Stomach (tissue), 8 donors: ENCODE measurements at regions not wholly inside any gene's neighbourhood (a gene's known extent, or its start where the extent isn't known, plus 50 kb on each side); places are given as distances from the start of the nearest gene placed in this dataset.

ENCODE experiments used
- DNase-seq, 2 donors: peaks; one replicate each; pipeline versions ENCODE4 v3.0.0 to v3.0.0-alpha.2; 2013 to 2019
- H3K27ac ChIP-seq, 5 donors: fragments of 200-600 bp in 4 of 5; sonication (generic) in 4 of 5; one replicate each; pipeline ENCODE4 v1.5.1; 2013 to 2019; ENCODE audit warnings: mild to moderate bottlenecking in 1 of 5, moderate library complexity in 1 of 5
- H3K27me3 ChIP-seq, 3 donors: fragments of 200-600 bp; sonication (generic); one replicate each; pipeline ENCODE4 v1.5.1; 2017 to 2019; ENCODE audit warnings: mixed run types in 1 of 3
- H3K36me3 ChIP-seq, 4 donors: fragments of 200-600 bp; sonication (generic); 1 replicate in 3 of 4; 2 replicates in 1 of 4; pipeline ENCODE4 v1.5.1; 2016 to 2019
- H3K4me1 ChIP-seq, 4 donors: fragments of 200-600 bp; sonication (generic); one replicate each; pipeline ENCODE4 v1.5.1; 2016 to 2019
- H3K4me3 ChIP-seq, 4 donors: fragments of 200-600 bp; sonication (generic) in 3 of 4; one replicate each; pipeline ENCODE4 v1.5.1; 2016 to 2019; ENCODE audit warnings: mild to moderate bottlenecking in 1 of 4
- H3K9me3 ChIP-seq, 4 donors: fragments of 200-600 bp; sonication (generic); one replicate each; pipeline ENCODE4 v1.5.1; 2016 to 2019
- CTCF ChIP-seq, 7 experiments: fragments of 450-650 bp in 4 of 7; fragments of 200-600 bp in 3 of 7; sonication (generic) in 3 of 7; IDR thresholded peaks; one replicate each; pipeline ENCODE4 v1.5.1; 2016 to 2019; ENCODE audit warnings: antibody characterized with exemption in 7 of 7, control low read depth in 2 of 7, mild to moderate bottlenecking in 1 of 7
- EP300 ChIP-seq: sonication (generic); formaldehyde crosslinking; IDR thresholded peaks from one replicate; pipeline ENCODE4 v1.6.1; 2017; ENCODE audit warnings: antibody characterized with exemption
- POLR2A ChIP-seq, 4 donors: fragments of 450-650 bp; IDR thresholded peaks; one replicate each; pipeline ENCODE4 v1.6.1; 2016; ENCODE audit warnings: antibody characterized with exemption in 4 of 4, control low read depth in 2 of 4, mild to moderate bottlenecking in 1 of 4, moderate library complexity in 1 of 4
- POLR2AphosphoS5 ChIP-seq, 3 donors: sonication (generic); formaldehyde crosslinking; IDR thresholded peaks; one replicate each; pipeline ENCODE4 v1.6.1; 2016; ENCODE audit warnings: antibody characterized with exemption in 3 of 3
- WGBS, 5 donors: extraction: QIAGEN DNeasy Blood & Tissue Kit in 3 of 5; methylation state at CpG; one replicate each; pipeline versions ENCODE4 v1.1.5 to v1.1.7; 2013 to 2018; 5-methylcytosine and 5-hydroxymethylcytosine counted together
- intact Hi-C: fragments of 100-400 bp; cut with DNase I; formaldehyde crosslinking; loops from one replicate; pipeline ENCODE4 v1.15.1; 2023; ENCODE audit warnings: low total_unique reads
- donor health status: healthy with polysubstance abuse.
- donor health status: Bipolar disorder and iron deficiency.
- donor health status: healthy.

- DNase-seq = no peak
- Histone ChIP-seq H3K4me1 (no peaks in the 10 kb centered on the region), H3K36me3 (no peaks in the 10 kb centered on the region), H3K9me3 (no peaks in the 10 kb centered on the region), H3K27ac (no peak overlapping the region), H3K4me3 (no peak overlapping the region), H3K27me3 (peaks cover 0 to 55% (median 4%) of the 10 kb centered on the region in 3 donors)
- intact Hi-C loops = no loop called here
- TF ChIP-seq CTCF (IDR thresholded peaks at IDR 0.05) (no peak), POLR2A (IDR thresholded peaks at IDR 0.05) (no peak), POLR2AphosphoS5 (IDR thresholded peaks at IDR 0.05) (no peak), EP300 (no peak)
- 81 to 90% (median 84%) methylated on average over 10 of the region's 10 CpGs for WGBS, 5 donors
These were observed 291.8 kb upstream of the IRX4 start for GRCh38 chr5:2174538-2174937.

DNA sequence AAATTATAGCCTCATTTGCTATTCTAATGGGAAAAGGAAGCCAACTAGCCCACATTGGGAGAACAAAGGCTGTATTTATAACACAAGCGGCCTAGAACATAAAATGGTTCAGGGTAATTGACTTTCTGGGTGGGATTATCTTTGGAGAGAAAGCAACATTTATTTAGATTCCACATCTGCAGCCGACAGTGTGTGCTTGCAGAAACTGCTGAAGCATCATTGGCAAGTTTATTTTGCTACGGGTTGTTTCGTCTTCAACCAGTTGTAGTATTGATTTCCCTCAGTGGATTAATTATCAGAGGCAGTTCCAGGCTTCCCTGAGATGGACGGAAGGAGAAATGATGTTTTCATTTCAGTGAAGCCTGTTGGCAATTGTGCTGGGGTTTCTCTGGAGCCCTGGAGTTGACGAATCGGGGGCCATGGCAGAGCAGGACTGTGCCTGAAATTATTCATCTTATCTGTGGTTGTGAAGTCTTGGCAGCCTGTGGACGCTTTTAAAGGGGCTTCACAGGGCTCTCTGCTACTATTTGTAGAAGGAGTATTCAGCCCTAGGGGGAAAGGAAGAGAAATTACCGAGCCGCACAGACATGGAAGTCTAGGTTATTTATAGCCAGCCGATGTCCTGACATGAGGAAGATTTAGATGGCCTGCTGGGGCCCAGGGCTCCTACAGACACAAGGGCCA lies 290.6 kb upstream of the IRX4 start:
- Histone ChIP-seq H3K9me3 (no peaks in the 10 kb centered on the region), H3K27ac (no peak overlapping the region), H3K4me3 (no peak overlapping the region), H3K4me1 (no peaks in the 10 kb centered on the region), H3K27me3 (peaks cover 0 to 67% (median 4%) of the 10 kb centered on the region in 3 donors), H3K36me3 (no peaks in the 10 kb centered on the region)
- TF ChIP-seq POLR2A (IDR thresholded peaks at IDR 0.05) (no peak), CTCF (IDR thresholded peaks at IDR 0.05) (no peak), EP300 (no peak), POLR2AphosphoS5 (IDR thresholded peaks at IDR 0.05) (no peak)
- intact Hi-C loops = no loop called here
- 32 to 53% (median 43%) methylated on average over 11 of the region's 11 CpGs for WGBS, 5 donors
- peak in 1 of 2 donors; percentile 34 for DNase-seq

GRCh38 chr5:2172471-2172870 lies 289.7 kb upstream of the IRX4 start:
- TF ChIP-seq EP300 = no peak
- TF ChIP-seq POLR2A (IDR thresholded peaks at IDR 0.05) = no peak
- no peak for TF ChIP-seq POLR2AphosphoS5 (IDR thresholded peaks at IDR 0.05)
- TF ChIP-seq CTCF (IDR thresholded peaks at IDR 0.05) = no peak
- Histone ChIP-seq H3K36me3 (no peaks in the 10 kb centered on the region), H3K27me3 (peaks cover 0 to 72% (median 4%) of the 10 kb centered on the region in 3 donors), H3K9me3 (no peaks in the 10 kb centered on the region), H3K4me1 (no peaks in the 10 kb centered on the region), H3K4me3 (no peak overlapping the region), H3K27ac (no peak overlapping the region)
- 35 to 69% (median 65%) methylated on average over 1 to 5 of the region's 5 CpGs for WGBS, 5 donors
- intact Hi-C loops = no loop called here
- no peak for DNase-seq

DNA sequence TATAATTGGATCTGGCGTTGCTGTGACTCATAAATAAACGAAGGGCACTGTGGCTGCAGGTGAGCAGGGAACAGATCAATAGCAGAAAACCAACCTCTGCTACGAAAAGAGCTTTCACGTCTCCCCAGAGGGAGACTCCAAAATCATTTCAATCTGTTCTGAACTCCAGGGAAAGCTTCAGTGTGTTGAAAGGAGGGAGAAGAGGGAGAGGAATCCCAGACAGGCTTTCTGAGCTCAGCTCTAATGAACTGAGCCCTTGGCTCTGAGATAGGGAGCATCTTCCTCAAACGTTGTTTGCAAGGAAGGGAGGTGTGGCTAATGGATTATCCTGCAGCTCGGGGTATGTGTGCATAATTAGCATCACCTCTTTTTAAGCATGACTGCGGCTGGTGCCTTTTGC lies 288.0 kb upstream of the IRX4 start:
- no peak for DNase-seq
- peaks cover 0 to 77% (median 4%) of the 10 kb centered on the region in 3 donors for H3K27me3 ChIP-seq
- no peaks in the 10 kb centered on the region for H3K4me1 ChIP-seq

More for the DNA sequence above, 288.0 kb upstream of the IRX4 start:
- no peaks in the 10 kb centered on the region for H3K9me3 ChIP-seq
- H3K36me3 ChIP-seq = no peaks in the 10 kb centered on the region
- H3K27ac ChIP-seq = no peak overlapping the region
- TF ChIP-seq EP300 (no peak), CTCF (IDR thresholded peaks at IDR 0.05) (no peak), POLR2A (IDR thresholded peaks at IDR 0.05) (no peak), POLR2AphosphoS5 (IDR thresholded peaks at IDR 0.05) (no peak)
- 37 to 44% (median 42%) methylated on average over 7 of the region's 7 CpGs for WGBS, 5 donors
- intact Hi-C loops = no loop called here
- no peak overlapping the region for H3K4me3 ChIP-seq
